Neutrophil (primary cell): ENCODE measurements at regions not wholly inside any gene's neighbourhood (a gene's known extent, or its start where the extent isn't known, plus 50 kb on each side); places are given as distances from the start of the nearest gene placed in this dataset.

Experiments
- H3K27ac ChIP-seq: fragments of 200-600 bp; sonication (generic); 2 replicates; pipeline ENCODE4 v1.5.1; 2016; ENCODE audit warnings: mild to moderate bottlenecking, moderate library complexity
- H3K27me3 ChIP-seq: fragments of 200-600 bp; sonication (generic); 2 replicates; pipeline ENCODE4 v1.6.0; 2016; ENCODE audit warnings: mild to moderate bottlenecking
- H3K36me3 ChIP-seq: fragments of 200-600 bp; sonication (generic); 2 replicates; pipeline ENCODE4 v1.5.1; 2017
- H3K4me1 ChIP-seq, 2 experiments: fragments of 200-600 bp in 1 of 2; sonication (generic) in 1 of 2; 1 replicate in 1 of 2; 2 replicates in 1 of 2; pipeline versions ENCODE4 v1.5.1 to v1.6.1; 2013 to 2016; ENCODE audit warnings: low read depth in 1 of 2, low read length in 1 of 2, mild to moderate bottlenecking in 1 of 2, moderate library complexity in 1 of 2; ENCODE audit not compliant: control insufficient read depth in 1 of 2, insufficient read depth in 1 of 2
- H3K4me3 ChIP-seq, 2 experiments: fragments of 200-600 bp in 1 of 2; sonication (generic) in 1 of 2; 1 replicate in 1 of 2; 2 replicates in 1 of 2; pipeline ENCODE4 v1.5.1; 2013 to 2016; ENCODE audit warnings: low read depth in 1 of 2, low read length in 1 of 2, mild to moderate bottlenecking in 1 of 2, moderate library complexity in 1 of 2
- H3K9me3 ChIP-seq: fragments of 200-600 bp; sonication (generic); 2 replicates; pipeline ENCODE4 v1.5.1; 2016
- TF ChIP-seq, protein P1 (sequence below): fragments of 200-600 bp; sonication (generic); IDR thresholded peaks from 2 replicates; pipeline ENCODE4 v1.5.1; 2016; ENCODE audit warnings: antibody characterized with exemption

DNA sequence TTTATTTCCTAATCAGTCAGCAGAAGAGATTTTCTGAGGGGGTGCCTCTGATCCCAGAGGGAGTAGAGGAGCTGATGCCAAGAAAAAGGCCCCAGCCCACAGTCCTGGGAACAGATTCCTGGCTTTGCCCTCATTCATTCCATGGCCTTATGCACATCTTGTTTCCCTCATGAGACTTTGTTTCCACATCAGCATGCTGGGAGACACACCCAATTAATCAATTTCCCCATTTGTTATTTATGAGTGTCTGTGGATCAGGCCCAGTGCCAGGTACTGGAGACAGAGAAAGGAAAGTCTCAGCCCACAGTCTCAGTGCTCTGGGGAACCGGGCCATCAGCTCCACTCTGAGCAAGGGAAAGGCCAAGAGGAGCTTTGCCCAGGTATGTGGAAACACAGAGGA lies 496.2 kb upstream of the ZMIZ1 start:
- TF ChIP-seq, protein P1, sequence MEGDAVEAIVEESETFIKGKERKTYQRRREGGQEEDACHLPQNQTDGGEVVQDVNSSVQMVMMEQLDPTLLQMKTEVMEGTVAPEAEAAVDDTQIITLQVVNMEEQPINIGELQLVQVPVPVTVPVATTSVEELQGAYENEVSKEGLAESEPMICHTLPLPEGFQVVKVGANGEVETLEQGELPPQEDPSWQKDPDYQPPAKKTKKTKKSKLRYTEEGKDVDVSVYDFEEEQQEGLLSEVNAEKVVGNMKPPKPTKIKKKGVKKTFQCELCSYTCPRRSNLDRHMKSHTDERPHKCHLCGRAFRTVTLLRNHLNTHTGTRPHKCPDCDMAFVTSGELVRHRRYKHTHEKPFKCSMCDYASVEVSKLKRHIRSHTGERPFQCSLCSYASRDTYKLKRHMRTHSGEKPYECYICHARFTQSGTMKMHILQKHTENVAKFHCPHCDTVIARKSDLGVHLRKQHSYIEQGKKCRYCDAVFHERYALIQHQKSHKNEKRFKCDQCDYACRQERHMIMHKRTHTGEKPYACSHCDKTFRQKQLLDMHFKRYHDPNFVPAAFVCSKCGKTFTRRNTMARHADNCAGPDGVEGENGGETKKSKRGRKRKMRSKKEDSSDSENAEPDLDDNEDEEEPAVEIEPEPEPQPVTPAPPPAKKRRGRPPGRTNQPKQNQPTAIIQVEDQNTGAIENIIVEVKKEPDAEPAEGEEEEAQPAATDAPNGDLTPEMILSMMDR, result no peak
- Histone ChIP-seq H3K27ac (no peak overlapping the region), H3K36me3 (no peaks in the 10 kb centered on the region), H3K27me3 (no peaks in the 10 kb centered on the region), H3K9me3 (no peaks in the 10 kb centered on the region), H3K4me1 (peaks cover 28 to 33% of the 10 kb centered on the region in 2 experiments), H3K4me3 (no peak overlapping the region)

DNA sequence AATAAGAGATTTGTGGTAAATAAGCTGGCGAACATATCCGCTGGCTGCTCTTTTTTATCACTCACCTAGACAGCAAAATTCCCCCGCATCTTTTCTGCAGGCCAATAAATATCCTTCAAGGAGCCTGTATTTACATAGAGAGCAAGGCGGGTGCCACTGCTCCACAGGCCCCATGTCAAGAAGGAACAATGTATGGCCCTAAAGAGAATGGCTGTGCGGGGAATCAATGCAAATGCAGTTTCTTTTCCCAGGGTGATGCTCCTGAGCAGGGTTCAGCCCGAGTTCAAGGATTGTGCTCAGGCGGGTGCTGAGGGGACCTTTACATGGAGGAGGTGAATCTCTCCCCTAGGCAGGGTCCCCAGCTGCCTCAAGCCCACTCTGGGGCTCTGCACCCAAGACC lies 494.2 kb upstream of the ZMIZ1 start:
- Histone ChIP-seq H3K27me3 (no peaks in the 10 kb centered on the region), H3K4me1 (peaks cover 20 to 23% of the 10 kb centered on the region in 2 experiments), H3K36me3 (no peaks in the 10 kb centered on the region), H3K27ac (no peak overlapping the region), H3K9me3 (no peaks in the 10 kb centered on the region), H3K4me3 (no peak overlapping the region)
- TF ChIP-seq, protein P1, result no peak

DNA sequence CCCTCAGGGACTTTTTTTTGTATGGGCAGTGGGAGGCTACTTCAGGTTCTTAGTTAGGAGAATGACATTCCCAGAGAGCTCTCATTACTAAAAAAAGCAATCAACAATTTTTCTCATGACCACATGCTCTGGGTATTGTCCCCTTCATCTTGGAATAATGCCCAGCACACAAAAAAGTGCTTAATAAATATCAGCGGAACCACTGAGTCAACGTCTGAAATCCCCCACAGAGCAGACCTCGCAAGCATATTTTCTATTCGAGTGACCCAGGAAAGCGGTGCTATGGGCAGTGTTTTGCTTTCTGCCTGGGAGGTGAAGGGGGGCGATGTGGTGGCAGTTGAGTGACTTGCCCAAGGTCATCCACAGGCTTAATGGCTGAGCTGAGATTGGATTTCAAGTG lies 493.4 kb upstream of the ZMIZ1 start:
- H3K27me3 ChIP-seq, result no peaks in the 10 kb centered on the region
- no peaks in the 10 kb centered on the region for H3K9me3 ChIP-seq
- TF ChIP-seq, protein P1, result no peak
- no peaks in the 10 kb centered on the region for H3K36me3 ChIP-seq
- no peak overlapping the region for H3K27ac ChIP-seq
- H3K4me3 ChIP-seq, result no peak overlapping the region
- peaks cover 20 to 23% of the 10 kb centered on the region in 2 experiments for H3K4me1 ChIP-seq

DNA sequence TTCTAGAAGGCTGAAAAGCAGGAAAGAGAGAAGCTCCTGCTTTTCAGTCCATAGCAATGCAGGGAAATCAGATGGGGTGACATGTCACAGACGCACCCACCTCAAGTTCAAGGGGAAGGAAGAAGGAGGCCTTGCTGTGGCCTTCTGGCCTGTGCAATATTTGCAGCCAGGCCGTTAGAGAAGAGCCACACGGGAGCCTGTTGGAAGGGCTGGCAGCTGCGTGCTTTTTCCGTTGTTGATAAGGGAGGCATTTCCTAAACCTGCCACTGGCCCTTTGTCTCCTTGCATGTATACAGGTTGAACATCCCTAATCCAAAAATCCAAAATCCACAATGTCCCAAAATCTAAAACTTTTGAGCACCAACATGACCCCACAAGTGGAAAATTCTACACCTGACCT lies 492.5 kb upstream of the ZMIZ1 start:
- TF ChIP-seq, protein P1, result no peak
- H3K27me3 ChIP-seq, result no peaks in the 10 kb centered on the region
- H3K4me3 ChIP-seq, result no peak overlapping the region
- no peaks in the 10 kb centered on the region for H3K9me3 ChIP-seq
- no peak overlapping the region for H3K27ac ChIP-seq
- no peaks in the 10 kb centered on the region for H3K36me3 ChIP-seq
- H3K4me1 ChIP-seq, result peaks cover 20 to 23% of the 10 kb centered on the region in 2 experiments

DNA sequence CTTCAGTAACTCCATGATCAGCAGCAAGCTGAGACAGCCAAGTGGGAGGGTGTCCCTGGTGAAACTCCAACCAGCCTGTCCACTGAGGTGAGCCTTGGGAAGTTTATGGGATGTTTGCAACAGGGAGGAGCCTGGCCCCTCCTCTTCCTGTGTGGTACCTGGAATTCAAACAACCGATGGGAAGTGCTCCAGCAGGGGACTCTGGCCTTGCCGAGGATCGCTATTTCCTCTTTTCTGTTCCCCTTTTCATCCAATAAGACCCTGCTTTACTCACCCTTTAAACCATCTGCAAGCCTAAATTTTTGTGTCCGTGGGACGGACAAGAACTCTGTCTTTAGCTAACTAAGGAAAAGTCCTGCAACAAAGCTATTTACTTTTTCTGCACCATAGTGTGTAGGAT lies 491.1 kb upstream of the ZMIZ1 start:
- TF ChIP-seq, protein P1, result no peak
- Histone ChIP-seq H3K27ac (no peak overlapping the region), H3K4me3 (no peak overlapping the region), H3K9me3 (no peaks in the 10 kb centered on the region), H3K27me3 (no peaks in the 10 kb centered on the region), H3K36me3 (no peaks in the 10 kb centered on the region), H3K4me1 (peaks cover 20 to 23% of the 10 kb centered on the region in 2 experiments)

DNA sequence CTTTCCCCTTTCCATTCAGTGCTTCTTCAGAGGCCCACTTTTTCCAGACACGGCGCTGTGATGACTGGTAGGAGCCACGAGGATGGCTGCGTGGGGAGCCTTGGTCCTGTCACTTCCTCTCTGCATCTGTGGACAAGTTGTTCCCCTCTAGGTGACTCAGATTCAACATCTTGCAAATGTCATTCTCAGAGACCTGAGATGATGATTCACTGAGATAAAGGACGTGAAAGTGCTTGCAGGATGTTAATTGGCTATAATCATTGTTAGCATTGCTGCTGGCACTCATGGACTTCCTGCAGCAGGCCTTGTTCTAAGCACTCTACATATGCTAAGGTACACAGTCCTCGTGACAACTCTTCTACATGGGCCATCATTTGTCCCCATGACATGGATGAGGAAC lies 489.8 kb upstream of the ZMIZ1 start:
- no peak overlapping the region for H3K27ac ChIP-seq
- H3K9me3 ChIP-seq, result no peaks in the 10 kb centered on the region
- no peak overlapping the region for H3K4me3 ChIP-seq
- TF ChIP-seq, protein P1, result no peak
- H3K4me1 ChIP-seq, result peaks cover 20 to 23% of the 10 kb centered on the region in 2 experiments
- H3K27me3 ChIP-seq, result no peaks in the 10 kb centered on the region
- no peaks in the 10 kb centered on the region for H3K36me3 ChIP-seq
